A673 (cell line): ENCODE measurements at regions not wholly inside any gene's neighbourhood (a gene's known extent, or its start where the extent isn't known, plus 50 kb on each side); places are given as distances from the start of the nearest gene placed in this dataset.
A peak's percentile ranks its signal among the peaks of the same experiment; 100 is the strongest.

Source experiments
- BruUV-seq: library from RNA; stranded (reverse); fragments of 400-500 nt; replicated peaks from 2 replicates; lab custom pipeline; 2021; lab: Mats Ljungman, UMichigan
- CTCF ChIA-PET: fragments of 300-600 bp; sonication (Branson Sonifier 250); formaldehyde crosslinking; loops from one replicate; lab custom pipeline; 2022; ENCODE audit warnings: antibody characterized with exemption; lab: Charles Lee
- POLR2A ChIA-PET: fragments of 300-600 bp; sonication (Branson Sonifier 250); formaldehyde crosslinking; loops from one replicate; lab custom pipeline; 2022; ENCODE audit warnings: antibody characterized with exemption; ENCODE audit not compliant: low non-redundant PET; lab: Charles Lee
- DNase-seq: peaks from one replicate; pipeline ENCODE4 v3.0.0-alpha.2; 2015; ENCODE audit warnings: low spot score
- H3K27ac ChIP-seq: fragments of 200-600 bp; sonication (generic); 2 replicates; pipeline ENCODE4 v1.5.1; 2016; ENCODE audit warnings: mixed run types, low read depth, mild to moderate bottlenecking, mixed read lengths, antibody characterized with exemption, low read length; ENCODE audit not compliant: poor library complexity, severe bottlenecking
- H3K27me3 ChIP-seq: fragments of 200-600 bp; sonication (generic); replicated peaks from 2 replicates; pipeline ENCODE4 v1.6.1; 2017; ENCODE audit warnings: mixed run types, low read depth, mild to moderate bottlenecking, mixed read lengths, antibody characterized with exemption, low read length; ENCODE audit not compliant: insufficient read depth, poor library complexity
- H3K36me3 ChIP-seq: fragments of 200-600 bp; sonication (generic); 2 replicates; pipeline ENCODE4 v1.6.1; 2016; ENCODE audit warnings: mixed run types, mild to moderate bottlenecking, mixed read lengths, antibody characterized with exemption, low read length; ENCODE audit not compliant: insufficient read depth, poor library complexity, severe bottlenecking
- H3K4me1 ChIP-seq: fragments of 200-600 bp; sonication (generic); 2 replicates; pipeline ENCODE4 v1.6.1; 2017; ENCODE audit warnings: mixed run types, mild to moderate bottlenecking, mixed read lengths, antibody characterized with exemption, low read length; ENCODE audit not compliant: insufficient read depth, poor library complexity, severe bottlenecking
- H3K4me3 ChIP-seq: fragments of 200-600 bp; sonication (generic); 2 replicates; pipeline ENCODE4 v1.5.1; 2016; ENCODE audit warnings: low read depth, mixed run types, mild to moderate bottlenecking, mixed read lengths, low read length; ENCODE audit not compliant: poor library complexity, severe bottlenecking
- H3K9me3 ChIP-seq: fragments of 200-600 bp; sonication (generic); 2 replicates; pipeline ENCODE4 v1.6.1; 2016; ENCODE audit warnings: mixed run types, low read depth, mild to moderate bottlenecking, mixed read lengths, antibody characterized with exemption, low read length; ENCODE audit not compliant: poor library complexity, severe bottlenecking
- EZH2 ChIP-seq: fragments of 200-600 bp; sonication (generic); IDR thresholded peaks from 2 replicates; pipeline ENCODE4 v1.6.1; 2017; ENCODE audit warnings: borderline replicate concordance, low read depth, mild to moderate bottlenecking, mixed read lengths, antibody characterized with exemption, low read length; ENCODE audit not compliant: poor library complexity, severe bottlenecking
- intact Hi-C: fragments of 100-400 bp; cut with micrococcal nuclease; formaldehyde crosslinking; loops from one replicate; pipeline ENCODE4 v1.10.0; 2022; ENCODE audit not compliant: unreplicated experiment
- TF ChIP-seq, protein P1 (sequence below): fragments of 300-800, 200-600 bp; sonication (generic); conservative IDR thresholded peaks from 2 replicates; pipeline ENCODE4 v1.5.1; 2017; ENCODE audit warnings: low read depth, mild to moderate bottlenecking, antibody characterized with exemption, low read length, moderate library complexity, mixed read lengths

DNA sequence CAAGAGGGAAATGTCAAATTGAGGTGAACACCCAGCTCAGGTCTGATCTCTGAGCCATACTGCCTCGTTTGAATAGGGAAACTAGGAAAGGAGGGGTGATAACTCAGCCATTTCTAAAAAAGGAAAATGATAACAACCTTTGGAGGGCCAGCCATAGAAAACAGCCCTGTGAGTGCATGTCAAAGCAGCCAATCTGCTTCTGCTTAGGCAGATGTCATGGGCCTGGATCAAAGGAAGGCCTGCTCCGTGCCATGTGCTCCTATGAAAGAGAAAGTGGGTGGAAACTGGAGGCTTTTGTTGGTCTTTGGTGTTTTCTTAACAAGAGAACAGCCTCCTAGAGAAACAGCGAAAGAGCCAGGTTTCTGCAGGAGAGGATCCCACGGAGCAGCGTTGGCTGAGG, 428.0 kb downstream of the DHX35 start:
- H3K27me3 ChIP-seq = peaks cover 11% of the 10 kb centered on the region
- ChIA-PET POLR2A (no interaction called here), CTCF (no interaction called here)
- no peak for DNase-seq
- H3K27ac ChIP-seq = no peak overlapping the region
- H3K4me3 ChIP-seq = no peak overlapping the region
- no TSS peak for BruUV-seq
- TF ChIP-seq EZH2 = no peak
- TF ChIP-seq, protein P1, sequence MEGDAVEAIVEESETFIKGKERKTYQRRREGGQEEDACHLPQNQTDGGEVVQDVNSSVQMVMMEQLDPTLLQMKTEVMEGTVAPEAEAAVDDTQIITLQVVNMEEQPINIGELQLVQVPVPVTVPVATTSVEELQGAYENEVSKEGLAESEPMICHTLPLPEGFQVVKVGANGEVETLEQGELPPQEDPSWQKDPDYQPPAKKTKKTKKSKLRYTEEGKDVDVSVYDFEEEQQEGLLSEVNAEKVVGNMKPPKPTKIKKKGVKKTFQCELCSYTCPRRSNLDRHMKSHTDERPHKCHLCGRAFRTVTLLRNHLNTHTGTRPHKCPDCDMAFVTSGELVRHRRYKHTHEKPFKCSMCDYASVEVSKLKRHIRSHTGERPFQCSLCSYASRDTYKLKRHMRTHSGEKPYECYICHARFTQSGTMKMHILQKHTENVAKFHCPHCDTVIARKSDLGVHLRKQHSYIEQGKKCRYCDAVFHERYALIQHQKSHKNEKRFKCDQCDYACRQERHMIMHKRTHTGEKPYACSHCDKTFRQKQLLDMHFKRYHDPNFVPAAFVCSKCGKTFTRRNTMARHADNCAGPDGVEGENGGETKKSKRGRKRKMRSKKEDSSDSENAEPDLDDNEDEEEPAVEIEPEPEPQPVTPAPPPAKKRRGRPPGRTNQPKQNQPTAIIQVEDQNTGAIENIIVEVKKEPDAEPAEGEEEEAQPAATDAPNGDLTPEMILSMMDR = no peak
- no peaks in the 10 kb centered on the region for H3K36me3 ChIP-seq
- no peaks in the 10 kb centered on the region for H3K4me1 ChIP-seq
- intact Hi-C loops = no loop called here
- H3K9me3 ChIP-seq = no peaks in the 10 kb centered on the region

DNA sequence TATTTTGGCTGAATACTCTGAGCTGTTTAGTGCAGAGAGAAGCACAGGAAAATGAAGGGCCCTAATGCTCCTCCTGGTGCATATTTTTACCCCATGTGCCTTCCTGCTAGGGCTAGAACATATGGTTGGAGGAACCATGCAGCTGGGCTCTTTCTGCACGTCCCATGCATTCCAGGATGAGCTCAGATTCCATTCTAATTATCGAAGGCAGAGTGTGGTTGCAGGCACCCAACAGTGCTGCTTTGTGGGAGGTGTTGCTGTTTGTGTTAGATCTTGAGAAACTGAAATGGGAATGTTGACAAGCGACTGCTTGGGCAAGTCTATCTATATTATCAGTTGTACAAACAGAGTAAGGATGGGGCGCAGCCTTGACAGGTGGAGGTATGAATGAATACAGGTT, 419.5 kb downstream of the DHX35 start:
- ChIA-PET POLR2A (no interaction called here), CTCF (interaction anchor here (0.5 kb wide), 1 partner anchor 48 kb away, joined by 3 read pairs; no protein-coding TSS in a partner anchor)
- TF ChIP-seq, protein P1 = no peak
- no peak for TF ChIP-seq EZH2
- Histone ChIP-seq H3K4me3 (no peak overlapping the region), H3K27me3 (peaks cover 19% of the 10 kb centered on the region), H3K36me3 (no peaks in the 10 kb centered on the region), H3K9me3 (no peaks in the 10 kb centered on the region), H3K27ac (no peak overlapping the region), H3K4me1 (no peaks in the 10 kb centered on the region)
- no TSS peak for BruUV-seq
- DNase-seq = peak; percentile 18
- intact Hi-C loops = no loop called here

DNA sequence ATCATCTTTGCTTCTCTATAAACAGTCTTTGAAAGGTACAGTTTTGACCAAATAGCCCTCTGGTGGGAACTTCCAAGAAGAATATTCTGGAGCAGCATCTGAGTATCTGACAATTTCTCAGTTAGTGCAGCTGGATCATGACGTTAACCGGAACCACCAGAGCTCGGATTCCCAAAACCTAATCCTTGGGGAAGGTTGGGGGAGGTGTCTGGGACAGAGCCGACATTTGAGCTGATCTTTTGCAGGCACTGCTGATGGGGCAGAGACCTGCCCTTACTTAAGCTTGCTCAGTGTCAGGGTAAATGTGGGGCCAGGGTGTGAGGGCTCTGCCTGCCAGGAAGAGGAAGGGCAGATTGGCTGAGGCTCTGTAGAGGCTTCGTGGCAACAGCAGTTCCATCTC, 416.6 kb downstream of the DHX35 start:
- no peak for DNase-seq
- Histone ChIP-seq H3K4me1 (no peaks in the 10 kb centered on the region), H3K4me3 (no peak overlapping the region), H3K9me3 (no peaks in the 10 kb centered on the region), H3K27ac (no peak overlapping the region), H3K36me3 (no peaks in the 10 kb centered on the region), H3K27me3 (peaks cover 14% of the 10 kb centered on the region)
- POLR2A ChIA-PET = no interaction called here
- CTCF ChIA-PET = no interaction called here
- no TSS peak for BruUV-seq
- intact Hi-C loops = no loop called here
- no peak for TF ChIP-seq EZH2
- TF ChIP-seq, protein P1 = no peak
